HG03139 (cell line): ENCODE measurements at regions not wholly inside any gene's neighbourhood (a gene's known extent, or its start where the extent isn't known, plus 50 kb on each side); places are given as distances from the start of the nearest gene placed in this dataset.

Experiments
- ATAC-seq: cut with Tn5 transposase; IDR thresholded peaks from one replicate; pipeline ENCODE4 v1.9.1; 2021; ENCODE audit not compliant: unreplicated experiment

- no peak for ATAC-seq
Measured at GRCh38 chr3:168475704-168476103, 380.0 kb upstream of the GOLIM4 start.

GRCh38 chr3:168473334-168473890, 377.7 kb upstream of the GOLIM4 start:
- no peak for ATAC-seq

- no peak for ATAC-seq
Measured at GRCh38 chr3:168472783-168473182, 377.1 kb upstream of the GOLIM4 start.

- no peak for ATAC-seq
Measured at GRCh38 chr3:168470380-168470779, 374.7 kb upstream of the GOLIM4 start.

- ATAC-seq: no peak
Measured at GRCh38 chr3:168469436-168469835, 373.7 kb upstream of the GOLIM4 start.

DNA sequence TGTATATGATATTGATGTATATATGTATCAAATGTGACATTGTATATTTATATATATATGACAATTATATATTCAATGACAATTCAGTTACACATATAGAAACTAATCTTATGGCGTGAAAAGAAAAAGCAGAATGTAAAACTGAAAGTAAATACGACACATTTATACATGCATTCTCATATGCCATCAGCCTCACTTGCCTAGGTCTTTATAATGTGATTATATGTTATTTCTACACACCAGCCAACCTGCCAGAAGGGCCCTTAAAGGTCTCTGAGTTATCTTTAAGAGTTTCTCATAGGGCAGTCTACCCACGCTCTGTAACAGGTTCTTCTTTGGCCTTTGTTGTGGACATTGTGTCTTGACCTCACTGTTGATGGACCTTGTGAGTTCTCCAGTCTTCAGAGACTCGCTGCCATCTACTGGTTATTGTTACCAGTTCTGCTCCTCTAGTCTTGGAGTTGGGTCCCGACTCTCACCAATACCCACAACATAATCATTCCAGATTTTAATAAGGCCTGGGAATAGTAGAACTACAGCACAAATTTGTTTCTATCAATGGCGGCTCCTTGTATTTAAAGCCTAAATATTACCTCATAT, 371.5 kb upstream of the GOLIM4 start:
- peak; percentile 76 for ATAC-seq

DNA sequence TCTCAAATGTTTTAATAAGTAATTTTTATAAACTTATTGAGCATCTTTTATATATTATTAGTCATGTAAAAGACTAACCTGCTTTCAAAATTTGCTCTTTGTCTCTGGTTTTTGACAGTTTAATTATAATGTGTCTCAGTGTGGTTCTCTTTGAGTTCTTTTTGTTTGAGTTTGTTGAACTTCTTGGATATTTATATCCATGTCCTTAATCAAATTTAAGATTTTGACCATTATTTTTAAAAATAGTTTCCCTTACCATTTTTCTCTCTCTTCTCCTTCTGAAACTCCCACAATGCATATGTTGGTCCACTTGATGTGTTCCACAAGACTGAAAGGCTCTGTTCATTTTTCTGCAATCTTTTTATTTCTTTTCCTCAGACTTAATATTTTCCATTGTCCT, 366.1 kb upstream of the GOLIM4 start:
- no peak for ATAC-seq

DNA sequence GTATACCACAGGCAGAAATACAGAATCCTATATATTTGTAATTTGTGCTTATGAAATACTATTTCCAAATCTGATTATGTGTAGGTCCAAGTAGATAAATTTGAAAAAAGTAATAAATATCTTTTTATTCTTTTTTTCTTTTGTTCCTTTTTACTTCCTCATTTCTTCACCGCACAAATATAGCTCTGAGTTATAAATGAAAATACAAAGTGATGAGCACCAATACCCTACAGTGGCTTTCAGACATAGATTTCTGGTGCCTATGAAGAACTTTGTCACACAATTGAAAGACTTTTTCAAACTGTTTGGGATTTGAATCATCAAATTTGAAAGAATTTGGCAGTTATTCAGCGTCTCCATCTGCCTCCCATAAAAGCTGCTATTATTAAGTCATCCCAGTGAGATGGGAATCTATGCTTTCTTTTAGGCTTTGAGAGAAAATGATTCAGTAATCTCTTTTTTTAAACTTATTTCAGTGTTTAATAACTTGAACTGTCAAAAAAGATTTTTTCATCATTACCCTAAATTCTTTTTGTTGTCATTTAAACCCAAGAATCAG, 363.6 kb upstream of the GOLIM4 start:
- ATAC-seq: no peak

- ATAC-seq: no peak
Measured at GRCh38 chr3:168457954-168458539, 362.3 kb upstream of the GOLIM4 start.

DNA sequence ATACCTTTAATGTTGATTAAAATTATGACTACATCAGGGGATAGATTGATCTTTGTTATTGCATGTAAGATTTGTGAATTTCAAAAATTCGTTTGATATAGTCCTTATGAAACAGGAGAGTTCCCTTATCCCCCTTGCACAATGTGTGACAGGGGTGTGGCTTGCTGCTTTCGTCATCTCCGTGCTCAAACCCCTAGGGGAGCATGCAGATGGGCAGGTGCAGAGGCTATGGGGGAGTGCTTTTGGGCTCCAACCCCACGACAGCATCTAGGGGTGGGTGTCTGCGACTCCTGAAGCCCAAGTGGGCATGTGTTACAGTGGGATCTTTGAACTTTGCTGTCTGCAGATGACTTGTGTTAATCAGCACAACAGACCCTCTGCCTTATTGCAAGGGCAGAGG, 360.1 kb upstream of the GOLIM4 start:
- ATAC-seq: no peak

GRCh38 chr3:168453623-168454022, 357.9 kb upstream of the GOLIM4 start:
- ATAC-seq: no peak

DNA sequence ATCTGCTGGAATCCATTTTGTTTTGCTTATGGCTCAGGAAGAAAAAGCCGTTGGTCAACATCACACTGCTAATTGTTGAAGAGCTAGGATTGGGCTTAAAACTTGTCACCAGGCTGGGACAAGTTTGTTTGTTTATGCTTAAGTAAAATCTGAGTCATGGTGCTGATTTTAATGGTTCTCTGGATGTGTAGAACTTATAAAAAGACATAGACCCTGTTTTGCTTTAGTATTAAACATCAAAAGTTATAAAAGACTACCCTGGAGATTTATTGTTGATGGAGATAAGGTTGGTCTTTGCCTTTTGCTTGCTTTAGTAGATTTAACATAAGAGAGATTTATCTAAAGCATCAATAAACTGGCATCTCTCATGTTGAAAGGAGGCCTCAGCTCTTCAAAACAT, 348.2 kb upstream of the GOLIM4 start:
- no peak for ATAC-seq

- ATAC-seq: no peak
Measured at GRCh38 chr3:168442502-168442901, 346.8 kb upstream of the GOLIM4 start.

GRCh38 chr3:168436245-168436724, 340.6 kb upstream of the GOLIM4 start:
- ATAC-seq: no peak

GRCh38 chr3:168431491-168431890, 335.8 kb upstream of the GOLIM4 start:
- no peak for ATAC-seq

GRCh38 chr3:168427835-168428475, 332.2 kb upstream of the GOLIM4 start:
- no peak for ATAC-seq

DNA sequence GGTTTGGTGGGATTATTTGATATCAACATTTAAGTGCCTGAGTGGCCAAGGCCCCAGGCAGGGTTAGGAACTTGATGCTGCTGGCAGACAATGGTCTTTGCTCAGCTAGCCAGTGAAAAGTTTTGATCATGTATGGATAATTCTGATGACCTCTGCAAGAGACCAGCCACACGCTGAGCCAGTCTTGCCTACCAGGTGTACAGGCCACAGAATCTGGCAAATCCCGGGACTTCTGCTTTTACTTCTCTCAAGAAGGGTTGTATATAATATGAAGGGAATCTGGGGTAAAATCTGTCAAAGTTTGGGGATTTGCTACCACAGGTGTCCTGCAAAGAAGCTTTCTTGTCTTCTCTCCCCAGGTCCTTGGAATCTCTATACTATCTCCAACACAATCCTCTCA, 331.4 kb upstream of the GOLIM4 start:
- ATAC-seq: no peak

DNA sequence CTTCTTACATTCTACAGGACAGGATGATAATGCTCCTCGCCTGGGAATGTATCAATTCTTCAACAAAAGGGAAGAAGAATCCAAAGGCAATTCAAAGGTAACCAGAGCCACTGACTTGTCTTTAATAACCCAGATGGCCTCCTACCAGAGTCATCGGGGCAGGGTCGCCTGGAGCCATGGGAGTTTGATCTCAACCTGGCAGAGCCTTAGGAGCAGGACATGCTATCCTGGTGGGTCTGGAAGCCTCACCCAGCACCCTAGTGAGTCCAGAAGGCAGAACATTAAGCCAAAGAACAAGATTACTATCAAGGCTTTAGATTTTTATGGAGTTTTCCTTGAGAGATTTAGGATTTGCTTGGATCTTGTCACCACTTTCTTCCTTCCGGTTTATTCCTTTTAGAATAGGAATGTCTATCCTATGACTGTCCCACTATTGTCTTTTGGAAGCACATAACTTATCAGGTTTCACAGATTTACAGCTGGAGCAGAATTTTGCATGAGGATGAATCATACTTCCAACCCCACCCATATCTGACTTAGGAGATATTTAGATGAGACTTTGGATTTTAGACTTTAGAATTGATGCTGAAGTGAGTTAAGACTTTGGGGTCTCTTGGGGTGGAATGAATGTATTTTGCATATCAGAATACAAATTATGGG, 330.3 kb upstream of the GOLIM4 start:
- ATAC-seq: no peak

DNA sequence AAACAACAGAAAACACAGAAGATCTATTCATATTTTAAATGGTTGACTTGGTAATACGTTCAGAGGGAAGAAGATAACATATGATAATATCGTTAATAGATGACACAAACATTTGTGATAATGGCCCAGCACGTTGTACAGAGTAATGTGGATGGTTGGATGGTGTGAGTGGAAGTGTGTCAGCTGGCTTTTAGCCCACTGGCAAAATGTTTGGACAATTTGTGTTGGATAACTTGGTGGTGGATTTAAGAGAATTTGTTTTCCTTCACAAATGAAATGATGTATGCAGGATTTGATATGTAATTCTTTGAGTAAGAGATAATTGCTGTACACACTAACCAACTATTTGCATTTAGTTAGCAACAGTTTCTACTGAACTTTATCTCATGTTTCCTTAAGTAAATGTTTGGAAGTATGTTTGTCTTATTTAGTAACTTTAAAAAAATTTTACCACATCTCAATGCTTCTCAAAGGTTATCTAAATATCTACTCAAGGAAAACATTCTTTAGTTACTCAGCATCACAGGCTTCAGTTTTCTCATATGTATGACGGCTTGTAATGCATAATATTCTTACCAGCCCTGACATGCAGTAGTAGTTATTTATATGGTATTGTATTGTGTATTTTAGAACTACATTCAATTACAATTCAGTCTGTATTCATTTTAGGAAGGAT, 328.5 kb upstream of the GOLIM4 start:
- ATAC-seq: no peak

- ATAC-seq: no peak
Measured at GRCh38 chr3:168422843-168423242, 327.1 kb upstream of the GOLIM4 start.

DNA sequence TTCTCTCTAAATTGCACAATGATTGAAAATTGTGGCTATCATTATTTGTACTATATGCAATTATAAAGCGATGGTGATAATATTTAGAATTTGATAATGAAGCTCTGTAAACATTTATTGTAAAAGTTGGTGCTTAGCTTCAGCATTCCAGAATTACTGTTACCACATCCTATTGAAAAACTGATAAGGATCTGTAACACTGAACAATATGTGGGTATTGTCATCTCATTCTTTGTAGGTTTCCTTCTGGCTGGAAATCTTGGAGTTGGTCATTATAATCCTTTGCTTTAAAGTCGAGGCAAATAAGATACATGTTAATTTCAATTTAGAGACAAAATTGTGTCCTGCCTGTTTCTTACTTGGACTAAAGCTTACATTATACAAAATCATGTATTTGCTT, 323.4 kb upstream of the GOLIM4 start:
- ATAC-seq: no peak
